HCT116 (cell line): ENCODE measurements at regions not wholly inside any gene's neighbourhood (a gene's known extent, or its start where the extent isn't known, plus 50 kb on each side); places are given as distances from the start of the nearest gene placed in this dataset.

Experiments
- ATAC-seq: fragments of 200-7000 bp; cut with Tn5 transposase; 2 replicates; pipeline ENCODE4 v1.9.1; 2020; ENCODE audit warnings: mild to moderate bottlenecking, moderate library complexity
- BruUV-seq: library from RNA; stranded (reverse); fragments of 400-500 nt; replicated peaks from 2 replicates; lab custom pipeline; 2021; lab: Mats Ljungman, UMichigan
- CTCF ChIA-PET: fragments of 300-600 bp; sonication (Branson Sonifier 250); formaldehyde crosslinking; loops from one replicate; lab custom pipeline; 2021; ENCODE audit warnings: antibody characterized with exemption; lab: Charles Lee
- POLR2A ChIA-PET: fragments of 300-600, 350-600 bp; sonication (Branson Sonifier 250); formaldehyde crosslinking; loops from one replicate; lab custom pipeline; 2021; ENCODE audit warnings: antibody characterized with exemption; lab: Charles Lee
- RAD21 ChIA-PET, 2 experiments: fragments of 300-600 bp; sonication (Branson Sonifier 250); formaldehyde crosslinking; loops; one replicate each; lab custom pipeline; 2023; ENCODE audit warnings: low total read pairs in 2 of 2; ENCODE audit not compliant: uncharacterized antibody in 2 of 2, unreplicated experiment in 2 of 2, low non-redundant PET in 1 of 2; lab: Charles Lee
- DNase-seq: peaks from one replicate; pipeline ENCODE4 v3.0.0-alpha.2; 2010; ENCODE audit warnings: low read depth, low spot score
- H2AFZ ChIP-seq: fragments of 200-600 bp; shearing (Covaris generic), sonication (generic); 2 replicates; pipeline ENCODE4 v1.6.1; 2017; ENCODE audit warnings: low read depth, mixed run types, mixed read lengths, antibody characterized with exemption, low read length; ENCODE audit not compliant: poor library complexity, severe bottlenecking
- H3K27ac ChIP-seq: 2 replicates; pipeline ENCODE4 v1.5.1; 2012; ENCODE audit warnings: low read depth, low read length
- H3K27me3 ChIP-seq: fragments of 200-600 bp; sonication (generic); 2 replicates; pipeline ENCODE4 v1.6.1; 2016; ENCODE audit warnings: mixed run types, low read length, mixed read lengths; ENCODE audit not compliant: insufficient read depth
- H3K36me3 ChIP-seq, 2 experiments: fragments of 200-500 bp in 1 of 2; fragments of 200-600 bp in 1 of 2; sonication (Bioruptor generic) in 1 of 2; sonication (generic) in 1 of 2; 2 replicates each; pipeline versions ENCODE4 v1.5.1 to v1.6.1; 2014 to 2016; ENCODE audit warnings: low read length in 2 of 2, inconsistent platforms in 1 of 2, mixed read lengths in 1 of 2, mixed run types in 1 of 2; ENCODE audit not compliant: insufficient read depth in 2 of 2, control insufficient read depth in 1 of 2
- H3K4me1 ChIP-seq, 2 experiments: fragments of 200-600 bp in 1 of 2; sonication (generic) in 1 of 2; 2 replicates each; pipeline versions ENCODE4 v1.5.1 to v1.6.1; 2012 to 2017; ENCODE audit warnings: low read length in 2 of 2, inconsistent platforms in 1 of 2, mild to moderate bottlenecking in 1 of 2, mixed read lengths in 1 of 2, mixed run types in 1 of 2, moderate library complexity in 1 of 2; ENCODE audit not compliant: insufficient read depth in 2 of 2, control insufficient read depth in 1 of 2
- H3K4me2 ChIP-seq: fragments of 200-600 bp; sonication (generic); 2 replicates; pipeline ENCODE4 v1.6.1; 2017; ENCODE audit warnings: mixed run types, low read length, mixed read lengths
- H3K4me3 ChIP-seq, 2 experiments: fragments of 200-600 bp in 1 of 2; sonication (generic) in 1 of 2; replicated peaks in 1 of 2; 2 replicates each; pipeline ENCODE4 v1.5.1; 2011 to 2016; ENCODE audit warnings: low read length in 2 of 2, control low read depth in 1 of 2, low read depth in 1 of 2, mild to moderate bottlenecking in 1 of 2, mixed read lengths in 1 of 2, mixed run types in 1 of 2
- H3K79me2 ChIP-seq: fragments of 200-600 bp; sonication (generic); 2 replicates; pipeline ENCODE4 v1.6.1; 2017; ENCODE audit warnings: mild to moderate bottlenecking, mixed run types, low read length, moderate library complexity, mixed read lengths; ENCODE audit not compliant: insufficient read depth
- H3K9ac ChIP-seq: fragments of 200-600 bp; sonication (generic); 2 replicates; pipeline ENCODE4 v1.6.1; 2016; ENCODE audit warnings: low read length, mixed read lengths
- H3K9me2 ChIP-seq: fragments of 200-600 bp; sonication (generic), shearing (Covaris generic); 2 replicates; pipeline ENCODE4 v1.6.1; 2017; ENCODE audit warnings: mixed run types, mild to moderate bottlenecking, moderate library complexity; ENCODE audit not compliant: insufficient read depth
- H3K9me3 ChIP-seq, 2 experiments: fragments of 200-500 bp in 1 of 2; fragments of 200-600 bp in 1 of 2; sonication (Bioruptor generic) in 1 of 2; sonication (generic) in 1 of 2; 2 replicates each; pipeline ENCODE4 v1.6.1; 2014 to 2017; ENCODE audit warnings: low read length in 2 of 2, mixed read lengths in 2 of 2, inconsistent platforms in 1 of 2, low read depth in 1 of 2, mild to moderate bottlenecking in 1 of 2, mixed run types in 1 of 2, moderate library complexity in 1 of 2; ENCODE audit not compliant: control insufficient read depth in 1 of 2, insufficient read depth in 1 of 2
- H4K20me1 ChIP-seq: fragments of 200-600 bp; sonication (generic), shearing (Covaris generic); 2 replicates; pipeline ENCODE4 v1.6.1; 2017; ENCODE audit warnings: mixed run types, mild to moderate bottlenecking, moderate library complexity; ENCODE audit not compliant: insufficient read depth
- CEBPB ChIP-seq: IDR thresholded peaks from 2 replicates; pipeline ENCODE4 v1.6.1; 2012; ENCODE audit warnings: low read depth
- EGR1 ChIP-seq: IDR thresholded peaks from 2 replicates; pipeline ENCODE4 v1.6.1; 2012; ENCODE audit warnings: low read depth
- ELF1 ChIP-seq: IDR thresholded peaks from 2 replicates; pipeline ENCODE4 v1.6.1; 2012; ENCODE audit warnings: low read depth, borderline replicate concordance
- EZH2 ChIP-seq: fragments of 200-600 bp; sonication (generic); IDR thresholded peaks from 2 replicates; pipeline ENCODE4 v1.6.1; 2017; ENCODE audit warnings: antibody characterized with exemption, mixed run types
- EZH2phosphoT487 ChIP-seq: fragments of 200-600 bp; IDR thresholded peaks from 2 replicates; pipeline ENCODE4 v1.6.1; 2018; ENCODE audit warnings: antibody characterized with exemption, borderline replicate concordance
- JUND ChIP-seq: IDR thresholded peaks from 2 replicates; pipeline ENCODE4 v1.6.1; 2012
- POLR2AphosphoS5 ChIP-seq: IDR thresholded peaks from 2 replicates; pipeline ENCODE4 v1.6.1; 2011; ENCODE audit warnings: mild to moderate bottlenecking, low read depth, low read length, moderate library complexity
- RAD21 ChIP-seq: IDR thresholded peaks from 2 replicates; pipeline ENCODE4 v1.6.1; 2012; ENCODE audit warnings: low read depth, mild to moderate bottlenecking
- SIN3A ChIP-seq: IDR thresholded peaks from 2 replicates; pipeline ENCODE4 v1.6.1; 2012; ENCODE audit warnings: low read depth
- SP1 ChIP-seq: IDR thresholded peaks from 2 replicates; pipeline ENCODE4 v1.6.1; 2012; ENCODE audit warnings: low read depth
- SRF ChIP-seq: IDR thresholded peaks from 2 replicates; pipeline ENCODE4 v1.6.1; 2012; ENCODE audit warnings: low read depth
- TCF7L2 ChIP-seq: IDR thresholded peaks from 2 replicates; pipeline ENCODE4 v1.7.0; 2011; ENCODE audit warnings: borderline replicate concordance, inconsistent platforms; ENCODE audit not compliant: insufficient read depth, insufficient read length; ENCODE audit errors: extremely low read depth
- ZFX ChIP-seq: fragments of 450-650 bp; IDR thresholded peaks from 2 replicates; pipeline ENCODE4 v1.6.1; 2017
- ZNF274 ChIP-seq: fragments of 200-500 bp; sonication (Bioruptor generic); IDR thresholded peaks from 2 replicates; pipeline ENCODE4 v1.6.1; 2014; ENCODE audit warnings: mild to moderate bottlenecking, low read depth, low read length, inconsistent platforms
- intact Hi-C: fragments of 100-400 bp; cut with micrococcal nuclease; formaldehyde crosslinking; loops from 2 replicates; pipeline ENCODE4 v1.10.0; 2022
- TF ChIP-seq, protein P1 (sequence below): IDR thresholded peaks from 2 replicates; pipeline ENCODE4 v1.6.1; 2012
- TF ChIP-seq, protein P2 (sequence below): IDR thresholded peaks from 2 replicates; pipeline ENCODE4 v1.6.1; 2012
- TF ChIP-seq, protein P3 (sequence below): IDR thresholded peaks from 2 replicates; pipeline ENCODE4 v1.6.1; 2012; ENCODE audit warnings: low read depth
- TF ChIP-seq, protein P4 (sequence below), 3 experiments: fragments of 200-600 bp in 1 of 3; sonication (generic) in 1 of 3; IDR thresholded peaks in 2 of 3; conservative IDR thresholded peaks in 1 of 3; 2 replicates each; pipeline ENCODE4 v1.5.1; 2012 to 2017; ENCODE audit warnings: low read depth in 2 of 3, low read length in 2 of 3, antibody characterized with exemption in 1 of 3, borderline replicate concordance in 1 of 3, control low read depth in 1 of 3, mild to moderate bottlenecking in 1 of 3, mixed read lengths in 1 of 3, mixed run types in 1 of 3, moderate library complexity in 1 of 3; ENCODE audit not compliant: insufficient read depth in 1 of 3
- TF ChIP-seq, protein P5 (sequence below): IDR thresholded peaks from 2 replicates; pipeline ENCODE4 v1.6.1; 2011; ENCODE audit warnings: mild to moderate bottlenecking, low read length, moderate library complexity; ENCODE audit not compliant: insufficient replicate concordance; ENCODE audit errors: extremely low read depth

DNA sequence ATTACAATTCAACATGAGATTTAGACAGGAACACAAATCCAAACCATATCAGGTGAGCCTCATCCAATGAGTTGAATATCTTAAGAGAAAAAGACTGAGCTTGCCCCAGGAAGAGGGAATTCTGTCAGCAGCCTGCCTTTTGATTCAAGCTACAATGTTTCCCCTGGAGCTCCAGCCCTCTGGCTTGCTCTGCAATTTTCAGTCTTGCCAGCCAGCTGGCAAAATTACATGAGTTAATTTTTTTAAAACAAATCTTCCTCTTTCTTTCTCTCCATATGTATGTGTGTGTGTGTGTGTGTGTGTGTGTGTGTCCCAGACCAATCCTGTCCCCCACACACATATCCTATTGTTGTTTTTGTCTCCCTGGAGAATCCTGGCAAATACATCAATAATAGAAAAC, 313.2 kb downstream of the CDH10 start (continued):
- TF ChIP-seq ZNF274 = no peak
- no peak for TF ChIP-seq SP1
- TF ChIP-seq TCF7L2 = no peak
- TF ChIP-seq EZH2 = no peak
- TF ChIP-seq, protein P1, sequence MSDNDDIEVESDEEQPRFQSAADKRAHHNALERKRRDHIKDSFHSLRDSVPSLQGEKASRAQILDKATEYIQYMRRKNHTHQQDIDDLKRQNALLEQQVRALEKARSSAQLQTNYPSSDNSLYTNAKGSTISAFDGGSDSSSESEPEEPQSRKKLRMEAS = no peak

DNA sequence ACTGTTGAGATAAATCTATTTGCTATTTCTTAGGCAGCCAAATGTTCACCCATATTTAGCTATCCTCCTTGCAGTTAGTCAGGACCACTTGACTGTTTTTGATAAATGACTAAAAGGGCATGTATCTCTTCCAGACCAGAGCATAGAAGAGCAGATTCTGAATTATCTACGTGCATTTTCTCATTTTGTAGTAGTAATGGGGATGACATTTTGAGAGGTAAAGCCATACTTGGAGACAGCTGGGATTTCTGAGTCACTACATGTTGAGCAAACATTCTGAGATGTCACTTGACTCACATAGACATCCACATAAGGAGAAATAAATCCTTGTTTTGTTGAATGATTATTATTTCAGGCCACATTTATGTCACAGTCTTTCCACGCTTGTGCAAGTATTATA, 297.6 kb downstream of the CDH10 start:
- Histone ChIP-seq H2AFZ (no peak overlapping the region), H3K27me3 (no peaks in the 10 kb centered on the region), H3K4me1 (no peaks in the 10 kb centered on the region), H3K9me2 (no peaks in the 10 kb centered on the region), H3K4me3 (no peak overlapping the region), H3K9ac (no peak overlapping the region), H3K79me2 (no peaks in the 10 kb centered on the region), H4K20me1 (no peaks in the 10 kb centered on the region), H3K9me3 (peaks cover 11 to 22% of the 10 kb centered on the region in 2 experiments; a peak in 2 of 4 replicates), H3K36me3 (no peaks in the 10 kb centered on the region), H3K27ac (no peak overlapping the region), H3K4me2 (no peak overlapping the region)
- CTCF ChIA-PET = no interaction called here
- ATAC-seq (no peak), DNase-seq (no peak)
- no TSS peak for BruUV-seq
- intact Hi-C loops = no loop called here
- RAD21 ChIA-PET = no interaction called here
- POLR2A ChIA-PET = no interaction called here
- no peak for TF ChIP-seq ZNF274
- TF ChIP-seq ZFX = no peak
- no peak for TF ChIP-seq EZH2phosphoT487
- no peak for TF ChIP-seq SRF
- TF ChIP-seq SIN3A = no peak
- TF ChIP-seq, protein P1 = no peak
- TF ChIP-seq POLR2AphosphoS5 = no peak
- no peak for TF ChIP-seq EGR1
- no peak for TF ChIP-seq RAD21
- TF ChIP-seq ELF1 = no peak
- TF ChIP-seq, protein P2, sequence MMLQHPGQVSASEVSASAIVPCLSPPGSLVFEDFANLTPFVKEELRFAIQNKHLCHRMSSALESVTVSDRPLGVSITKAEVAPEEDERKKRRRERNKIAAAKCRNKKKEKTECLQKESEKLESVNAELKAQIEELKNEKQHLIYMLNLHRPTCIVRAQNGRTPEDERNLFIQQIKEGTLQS = no peak
- TF ChIP-seq, protein P3, sequence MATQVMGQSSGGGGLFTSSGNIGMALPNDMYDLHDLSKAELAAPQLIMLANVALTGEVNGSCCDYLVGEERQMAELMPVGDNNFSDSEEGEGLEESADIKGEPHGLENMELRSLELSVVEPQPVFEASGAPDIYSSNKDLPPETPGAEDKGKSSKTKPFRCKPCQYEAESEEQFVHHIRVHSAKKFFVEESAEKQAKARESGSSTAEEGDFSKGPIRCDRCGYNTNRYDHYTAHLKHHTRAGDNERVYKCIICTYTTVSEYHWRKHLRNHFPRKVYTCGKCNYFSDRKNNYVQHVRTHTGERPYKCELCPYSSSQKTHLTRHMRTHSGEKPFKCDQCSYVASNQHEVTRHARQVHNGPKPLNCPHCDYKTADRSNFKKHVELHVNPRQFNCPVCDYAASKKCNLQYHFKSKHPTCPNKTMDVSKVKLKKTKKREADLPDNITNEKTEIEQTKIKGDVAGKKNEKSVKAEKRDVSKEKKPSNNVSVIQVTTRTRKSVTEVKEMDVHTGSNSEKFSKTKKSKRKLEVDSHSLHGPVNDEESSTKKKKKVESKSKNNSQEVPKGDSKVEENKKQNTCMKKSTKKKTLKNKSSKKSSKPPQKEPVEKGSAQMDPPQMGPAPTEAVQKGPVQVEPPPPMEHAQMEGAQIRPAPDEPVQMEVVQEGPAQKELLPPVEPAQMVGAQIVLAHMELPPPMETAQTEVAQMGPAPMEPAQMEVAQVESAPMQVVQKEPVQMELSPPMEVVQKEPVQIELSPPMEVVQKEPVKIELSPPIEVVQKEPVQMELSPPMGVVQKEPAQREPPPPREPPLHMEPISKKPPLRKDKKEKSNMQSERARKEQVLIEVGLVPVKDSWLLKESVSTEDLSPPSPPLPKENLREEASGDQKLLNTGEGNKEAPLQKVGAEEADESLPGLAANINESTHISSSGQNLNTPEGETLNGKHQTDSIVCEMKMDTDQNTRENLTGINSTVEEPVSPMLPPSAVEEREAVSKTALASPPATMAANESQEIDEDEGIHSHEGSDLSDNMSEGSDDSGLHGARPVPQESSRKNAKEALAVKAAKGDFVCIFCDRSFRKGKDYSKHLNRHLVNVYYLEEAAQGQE = no peak
- TF ChIP-seq, protein P4, sequence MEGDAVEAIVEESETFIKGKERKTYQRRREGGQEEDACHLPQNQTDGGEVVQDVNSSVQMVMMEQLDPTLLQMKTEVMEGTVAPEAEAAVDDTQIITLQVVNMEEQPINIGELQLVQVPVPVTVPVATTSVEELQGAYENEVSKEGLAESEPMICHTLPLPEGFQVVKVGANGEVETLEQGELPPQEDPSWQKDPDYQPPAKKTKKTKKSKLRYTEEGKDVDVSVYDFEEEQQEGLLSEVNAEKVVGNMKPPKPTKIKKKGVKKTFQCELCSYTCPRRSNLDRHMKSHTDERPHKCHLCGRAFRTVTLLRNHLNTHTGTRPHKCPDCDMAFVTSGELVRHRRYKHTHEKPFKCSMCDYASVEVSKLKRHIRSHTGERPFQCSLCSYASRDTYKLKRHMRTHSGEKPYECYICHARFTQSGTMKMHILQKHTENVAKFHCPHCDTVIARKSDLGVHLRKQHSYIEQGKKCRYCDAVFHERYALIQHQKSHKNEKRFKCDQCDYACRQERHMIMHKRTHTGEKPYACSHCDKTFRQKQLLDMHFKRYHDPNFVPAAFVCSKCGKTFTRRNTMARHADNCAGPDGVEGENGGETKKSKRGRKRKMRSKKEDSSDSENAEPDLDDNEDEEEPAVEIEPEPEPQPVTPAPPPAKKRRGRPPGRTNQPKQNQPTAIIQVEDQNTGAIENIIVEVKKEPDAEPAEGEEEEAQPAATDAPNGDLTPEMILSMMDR (IDR thresholded peaks at IDR 0.05 in 2 of 3, conservative IDR thresholded peaks at IDR 0.05 in 1 of 3; ENCODE audit: borderline replicate concordance in 1 of 3, insufficient read depth in 1 of 3, low read depth in 2 of 3, low read length in 2 of 3) = no peak
- TF ChIP-seq EZH2 = no peak
- TF ChIP-seq, protein P5, sequence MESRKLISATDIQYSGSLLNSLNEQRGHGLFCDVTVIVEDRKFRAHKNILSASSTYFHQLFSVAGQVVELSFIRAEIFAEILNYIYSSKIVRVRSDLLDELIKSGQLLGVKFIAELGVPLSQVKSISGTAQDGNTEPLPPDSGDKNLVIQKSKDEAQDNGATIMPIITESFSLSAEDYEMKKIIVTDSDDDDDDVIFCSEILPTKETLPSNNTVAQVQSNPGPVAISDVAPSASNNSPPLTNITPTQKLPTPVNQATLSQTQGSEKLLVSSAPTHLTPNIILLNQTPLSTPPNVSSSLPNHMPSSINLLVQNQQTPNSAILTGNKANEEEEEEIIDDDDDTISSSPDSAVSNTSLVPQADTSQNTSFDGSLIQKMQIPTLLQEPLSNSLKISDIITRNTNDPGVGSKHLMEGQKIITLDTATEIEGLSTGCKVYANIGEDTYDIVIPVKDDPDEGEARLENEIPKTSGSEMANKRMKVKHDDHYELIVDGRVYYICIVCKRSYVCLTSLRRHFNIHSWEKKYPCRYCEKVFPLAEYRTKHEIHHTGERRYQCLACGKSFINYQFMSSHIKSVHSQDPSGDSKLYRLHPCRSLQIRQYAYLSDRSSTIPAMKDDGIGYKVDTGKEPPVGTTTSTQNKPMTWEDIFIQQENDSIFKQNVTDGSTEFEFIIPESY = no peak
- TF ChIP-seq JUND = no peak
- TF ChIP-seq CEBPB = no peak
